Type B pancreatic cell (in vitro differentiated cells): ENCODE measurements at regions not wholly inside any gene's neighbourhood (a gene's known extent, or its start where the extent isn't known, plus 50 kb on each side); places are given as distances from the start of the nearest gene placed in this dataset.

Experiments used
- DNase-seq: peaks from one replicate; pipeline ENCODE4 v3.0.0; 2021; ENCODE audit warnings: mixed read lengths; ENCODE audit not compliant: unreplicated experiment; ENCODE audit errors: extremely low spot score
- H3K27ac Mint-ChIP-seq: 2 replicates; pipeline ENCODE4 v1.8.0; 2021; ENCODE audit warnings: mild to moderate bottlenecking, mixed read lengths
- H3K27me3 Mint-ChIP-seq: 2 replicates; pipeline ENCODE4 v1.8.0; 2021; ENCODE audit warnings: mixed read lengths
- H3K36me3 Mint-ChIP-seq: 2 replicates; pipeline ENCODE4 v1.8.0; 2021; ENCODE audit warnings: mixed read lengths
- H3K4me1 Mint-ChIP-seq: one replicate; pipeline ENCODE4 v1.8.0; 2021; ENCODE audit warnings: mixed read lengths; ENCODE audit not compliant: unreplicated experiment
- H3K4me3 Mint-ChIP-seq: 2 replicates; pipeline ENCODE4 v1.8.0; 2021; ENCODE audit warnings: mild to moderate bottlenecking, mixed read lengths
- H3K9me3 Mint-ChIP-seq: 2 replicates; pipeline ENCODE4 v1.8.0; 2021; ENCODE audit warnings: mixed read lengths
- TF ChIP-seq, protein P1 (sequence below): fragments of 200-600 bp; sonication (generic); conservative IDR thresholded peaks from 2 replicates; pipeline ENCODE4 v1.5.0; 2021; ENCODE audit warnings: antibody characterized with exemption, mild to moderate bottlenecking

DNA sequence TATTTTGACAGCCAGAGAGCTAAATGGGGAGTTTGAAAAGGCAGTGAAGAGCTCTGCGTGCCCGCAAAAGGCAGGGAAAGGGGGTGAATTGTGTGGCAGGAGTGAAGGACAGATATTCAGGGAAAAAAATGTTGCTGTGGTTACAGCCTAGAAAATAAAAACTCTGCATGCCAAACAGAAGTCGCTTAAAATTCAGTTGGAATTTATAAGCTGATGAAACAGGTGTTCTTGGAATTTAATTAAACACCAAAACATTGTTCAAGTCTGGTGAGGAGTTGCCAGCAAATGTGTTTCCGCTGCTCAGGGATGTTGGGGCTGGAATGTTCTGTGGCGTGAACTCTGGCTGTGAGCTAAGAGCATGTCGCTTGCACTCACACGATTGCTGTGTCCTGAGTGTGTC lies 169.3 kb downstream of the ADRA2A start:
- no peak overlapping the region for H3K4me3 Mint-ChIP-seq
- peaks cover 5% of the 10 kb centered on the region for H3K9me3 Mint-ChIP-seq
- no peaks in the 10 kb centered on the region for H3K4me1 Mint-ChIP-seq
- TF ChIP-seq, protein P1, sequence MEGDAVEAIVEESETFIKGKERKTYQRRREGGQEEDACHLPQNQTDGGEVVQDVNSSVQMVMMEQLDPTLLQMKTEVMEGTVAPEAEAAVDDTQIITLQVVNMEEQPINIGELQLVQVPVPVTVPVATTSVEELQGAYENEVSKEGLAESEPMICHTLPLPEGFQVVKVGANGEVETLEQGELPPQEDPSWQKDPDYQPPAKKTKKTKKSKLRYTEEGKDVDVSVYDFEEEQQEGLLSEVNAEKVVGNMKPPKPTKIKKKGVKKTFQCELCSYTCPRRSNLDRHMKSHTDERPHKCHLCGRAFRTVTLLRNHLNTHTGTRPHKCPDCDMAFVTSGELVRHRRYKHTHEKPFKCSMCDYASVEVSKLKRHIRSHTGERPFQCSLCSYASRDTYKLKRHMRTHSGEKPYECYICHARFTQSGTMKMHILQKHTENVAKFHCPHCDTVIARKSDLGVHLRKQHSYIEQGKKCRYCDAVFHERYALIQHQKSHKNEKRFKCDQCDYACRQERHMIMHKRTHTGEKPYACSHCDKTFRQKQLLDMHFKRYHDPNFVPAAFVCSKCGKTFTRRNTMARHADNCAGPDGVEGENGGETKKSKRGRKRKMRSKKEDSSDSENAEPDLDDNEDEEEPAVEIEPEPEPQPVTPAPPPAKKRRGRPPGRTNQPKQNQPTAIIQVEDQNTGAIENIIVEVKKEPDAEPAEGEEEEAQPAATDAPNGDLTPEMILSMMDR, result no peak
- H3K27ac Mint-ChIP-seq, result no peak overlapping the region
- no peaks in the 10 kb centered on the region for H3K36me3 Mint-ChIP-seq
- H3K27me3 Mint-ChIP-seq, result no peaks in the 10 kb centered on the region
- no peak for DNase-seq

DNA sequence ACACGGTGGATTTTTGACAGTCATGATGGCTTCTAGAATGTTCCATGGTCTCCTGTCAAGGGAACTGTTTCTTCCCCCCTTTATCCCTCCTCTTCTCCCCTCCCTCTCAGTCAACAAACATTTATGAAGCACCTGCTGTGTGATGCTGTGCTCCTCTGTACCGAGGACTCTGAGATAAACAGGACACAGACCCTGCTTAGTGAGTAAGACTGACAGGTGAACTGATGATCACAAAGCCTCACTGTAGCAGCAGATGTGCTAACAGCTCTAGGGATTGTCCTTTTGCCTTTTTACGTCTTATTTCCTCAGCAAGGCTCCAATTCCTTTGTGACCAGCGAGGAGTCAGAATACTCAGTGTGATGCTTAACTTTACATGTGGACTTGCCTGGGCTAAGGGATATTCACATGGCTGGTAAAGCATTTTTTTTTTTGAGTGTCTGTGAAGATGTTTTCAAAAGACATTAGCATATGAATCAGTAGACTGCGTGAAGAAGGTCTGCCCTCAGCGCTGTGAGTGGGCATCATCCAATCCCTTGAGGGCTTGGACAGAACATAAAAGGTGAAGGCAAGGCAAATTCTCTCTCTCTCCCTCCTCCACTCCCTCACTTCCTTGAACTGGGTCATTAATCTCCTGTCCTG lies 170.1 kb downstream of the ADRA2A start:
- Mint-ChIP-seq H3K27ac (no peak overlapping the region), H3K4me1 (no peaks in the 10 kb centered on the region), H3K9me3 (peaks cover 5% of the 10 kb centered on the region), H3K27me3 (no peaks in the 10 kb centered on the region), H3K4me3 (no peak overlapping the region), H3K36me3 (no peaks in the 10 kb centered on the region)
- TF ChIP-seq, protein P1, result no peak
- no peak for DNase-seq

DNA sequence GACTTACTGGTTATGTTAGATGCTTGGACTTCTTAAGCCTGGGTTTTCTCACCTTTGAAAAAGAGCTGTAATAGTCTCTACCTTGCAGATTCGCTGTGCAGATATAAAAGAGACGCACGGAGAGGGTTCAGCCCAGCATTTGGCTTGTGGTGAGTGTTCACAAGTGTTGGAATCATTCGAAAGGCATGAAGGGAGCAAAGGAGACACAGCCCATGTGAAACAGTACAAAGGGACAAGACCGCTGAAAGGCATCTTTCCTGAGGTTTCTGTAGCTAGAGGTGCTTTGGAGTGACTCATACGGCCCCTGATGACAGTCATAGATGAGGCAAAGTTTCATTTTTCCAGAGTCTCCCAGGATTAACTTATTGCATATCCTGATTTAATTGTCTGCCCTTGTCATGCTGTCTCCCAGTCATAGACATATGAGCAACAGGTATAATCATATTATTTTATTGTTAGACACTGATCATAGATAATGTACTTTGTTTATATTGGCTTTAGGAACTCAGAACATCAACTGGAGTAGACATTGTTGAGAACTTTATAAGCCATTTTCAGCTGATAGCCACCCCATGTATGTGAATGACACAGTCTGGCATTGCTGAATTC lies 171.1 kb downstream of the ADRA2A start:
- peaks cover 5% of the 10 kb centered on the region for H3K9me3 Mint-ChIP-seq
- no peaks in the 10 kb centered on the region for H3K4me1 Mint-ChIP-seq
- H3K27me3 Mint-ChIP-seq, result no peaks in the 10 kb centered on the region
- DNase-seq, result no peak
- no peak overlapping the region for H3K4me3 Mint-ChIP-seq
- TF ChIP-seq, protein P1, result no peak
- no peaks in the 10 kb centered on the region for H3K36me3 Mint-ChIP-seq
- H3K27ac Mint-ChIP-seq, result no peak overlapping the region

- Mint-ChIP-seq H3K4me1 (no peaks in the 10 kb centered on the region), H3K36me3 (no peaks in the 10 kb centered on the region), H3K27ac (no peak overlapping the region), H3K4me3 (no peak overlapping the region), H3K9me3 (peaks cover 5% of the 10 kb centered on the region), H3K27me3 (no peaks in the 10 kb centered on the region)
- DNase-seq, result no peak
- TF ChIP-seq, protein P1, result no peak
Measured at GRCh38 chr10:111249925-111250324, 173.1 kb downstream of the ADRA2A start.

GRCh38 chr10:111261081-111261615 lies 184.3 kb downstream of the ADRA2A start:
- no peak overlapping the region for H3K4me3 Mint-ChIP-seq
- no peaks in the 10 kb centered on the region for H3K4me1 Mint-ChIP-seq
- H3K9me3 Mint-ChIP-seq, result peaks cover 15% of the 10 kb centered on the region
- H3K27ac Mint-ChIP-seq, result no peak overlapping the region
- no peaks in the 10 kb centered on the region for H3K27me3 Mint-ChIP-seq
- no peaks in the 10 kb centered on the region for H3K36me3 Mint-ChIP-seq
- TF ChIP-seq, protein P1, result no peak
- no peak for DNase-seq
